Fibroblast of skin of scalp (primary cell): ENCODE measurements at regions not wholly inside any gene's neighbourhood (a gene's known extent, or its start where the extent isn't known, plus 50 kb on each side); places are given as distances from the start of the nearest gene placed in this dataset.

Source experiments
- DNase-seq: peaks from one replicate; pipeline ENCODE4 v3.0.0-alpha.2; 2013

DNA sequence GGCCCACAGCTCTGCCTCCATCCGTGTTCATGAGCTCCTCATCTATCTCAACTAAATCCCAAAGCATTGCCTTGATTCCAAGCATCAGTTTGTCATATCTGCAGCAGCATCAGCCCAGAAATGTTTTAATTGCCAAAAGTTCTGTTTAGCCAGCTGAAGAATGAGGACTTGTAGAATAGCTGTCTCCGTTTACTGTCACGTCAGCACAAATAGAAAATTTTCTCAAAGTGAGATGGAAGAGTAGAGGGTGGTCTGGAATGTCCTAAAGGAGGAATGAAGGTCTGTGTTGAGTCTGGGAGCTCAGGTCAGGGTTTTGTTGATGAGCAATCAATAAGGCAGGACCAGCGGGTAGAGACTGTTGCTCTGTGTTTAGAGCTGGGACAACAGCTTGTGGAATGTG, 134.9 kb upstream of the ISX start:
- no peak for DNase-seq

GRCh38 chr22:34934261-34934660, 131.7 kb upstream of the ISX start:
- DNase-seq = no peak

DNA sequence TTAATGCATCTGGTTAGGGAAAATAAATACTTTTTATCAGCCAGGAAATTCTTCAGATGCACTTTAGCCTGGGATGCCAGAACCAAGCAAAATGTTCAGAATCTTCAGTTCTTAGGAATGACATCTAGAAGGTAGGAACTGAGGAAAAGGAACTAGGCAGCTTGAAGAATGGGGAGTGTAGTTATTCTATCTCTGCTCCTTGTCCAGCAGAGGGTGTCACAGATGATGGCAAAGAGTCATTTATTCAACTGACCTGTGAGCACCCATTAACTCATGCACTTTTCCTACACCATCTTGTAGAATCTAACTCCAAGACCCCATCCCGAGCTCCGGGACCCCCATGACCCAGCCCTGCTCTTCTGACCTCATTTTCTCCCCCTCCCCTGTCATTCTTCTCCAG, 122.1 kb upstream of the ISX start:
- DNase-seq = no peak

DNA sequence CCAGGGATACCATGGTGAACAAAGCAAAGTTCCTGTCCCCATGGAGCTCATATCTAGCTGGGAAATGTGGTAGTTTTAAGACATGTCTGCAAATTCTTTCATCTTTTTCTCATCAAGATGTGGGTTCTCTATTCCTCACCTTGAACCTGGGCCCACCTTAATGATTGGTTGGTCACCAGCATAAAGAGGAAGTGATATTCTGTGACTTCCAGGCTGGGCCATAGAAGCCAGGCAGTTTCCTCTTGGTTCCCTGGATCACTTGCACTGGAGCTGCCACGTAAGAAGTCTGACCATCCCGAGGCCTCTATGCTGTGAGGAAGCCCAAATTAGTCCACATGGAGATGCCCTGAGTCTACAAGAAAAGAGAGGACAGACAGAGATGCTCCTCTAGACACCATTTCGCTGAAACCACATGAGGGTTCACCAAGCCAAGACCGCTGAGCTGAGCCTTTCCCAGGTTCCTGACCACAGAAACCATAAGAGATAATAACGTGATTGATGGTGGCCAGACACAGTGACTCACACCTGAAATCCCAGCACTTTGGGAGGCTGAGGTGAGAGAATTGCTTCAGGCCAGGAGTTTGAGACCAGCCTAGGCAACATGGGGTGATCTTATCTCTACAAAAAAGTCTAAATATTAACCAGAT, 119.5 kb upstream of the ISX start:
- DNase-seq = no peak

DNA sequence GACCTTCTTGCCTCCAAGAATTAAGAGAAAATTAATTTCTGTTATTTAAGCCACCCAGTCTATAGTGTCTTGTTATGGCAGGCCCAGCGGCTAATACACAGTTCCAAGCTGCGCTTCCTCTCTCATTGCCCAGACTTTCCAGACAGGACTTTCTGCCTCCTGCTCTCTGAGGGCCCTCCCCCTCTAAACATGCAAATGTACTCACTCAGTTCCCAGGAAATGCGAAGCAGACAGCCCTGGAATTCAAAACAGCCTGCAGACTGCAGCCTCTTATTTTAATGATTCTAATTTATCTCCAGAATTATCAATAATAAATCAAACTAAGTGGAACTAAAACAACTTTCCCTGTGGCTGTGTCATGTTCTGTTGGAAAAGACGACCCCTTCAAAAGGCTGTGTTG, 115.5 kb upstream of the ISX start:
- DNase-seq = no peak

- DNase-seq = no peak
Observed at GRCh38 chr22:34951212-34951611, 114.7 kb upstream of the ISX start.

GRCh38 chr22:34960005-34960404, 106.0 kb upstream of the ISX start:
- DNase-seq = no peak

DNA sequence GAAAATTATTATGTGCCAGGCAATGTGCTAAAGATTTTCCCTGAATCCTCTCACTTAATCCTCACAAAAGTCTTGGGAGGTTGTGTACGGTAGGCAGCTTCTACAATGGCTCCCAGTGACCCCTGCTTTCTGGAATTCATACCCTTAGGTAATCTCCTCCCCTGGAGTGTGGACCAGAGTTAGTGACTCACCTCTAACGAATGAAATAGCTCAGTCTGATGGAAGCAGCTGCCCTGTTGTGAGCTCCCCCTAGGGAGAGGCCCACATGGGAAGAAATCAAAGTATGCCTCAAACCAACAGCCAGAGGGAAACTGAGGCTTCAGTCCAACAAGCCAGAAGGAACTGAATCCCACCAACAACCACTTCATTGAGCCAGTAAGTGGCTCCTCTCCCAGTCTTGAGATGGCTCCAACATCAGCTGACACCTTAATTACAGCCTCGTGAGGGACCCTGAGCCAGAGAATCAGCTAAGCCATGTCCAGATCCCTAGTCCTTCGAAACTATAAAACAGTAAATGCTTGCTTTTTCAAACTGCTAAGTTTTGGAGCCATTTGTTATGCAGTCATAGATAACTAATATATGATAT, 98.9 kb upstream of the ISX start:
- peak; percentile 32 for DNase-seq

DNA sequence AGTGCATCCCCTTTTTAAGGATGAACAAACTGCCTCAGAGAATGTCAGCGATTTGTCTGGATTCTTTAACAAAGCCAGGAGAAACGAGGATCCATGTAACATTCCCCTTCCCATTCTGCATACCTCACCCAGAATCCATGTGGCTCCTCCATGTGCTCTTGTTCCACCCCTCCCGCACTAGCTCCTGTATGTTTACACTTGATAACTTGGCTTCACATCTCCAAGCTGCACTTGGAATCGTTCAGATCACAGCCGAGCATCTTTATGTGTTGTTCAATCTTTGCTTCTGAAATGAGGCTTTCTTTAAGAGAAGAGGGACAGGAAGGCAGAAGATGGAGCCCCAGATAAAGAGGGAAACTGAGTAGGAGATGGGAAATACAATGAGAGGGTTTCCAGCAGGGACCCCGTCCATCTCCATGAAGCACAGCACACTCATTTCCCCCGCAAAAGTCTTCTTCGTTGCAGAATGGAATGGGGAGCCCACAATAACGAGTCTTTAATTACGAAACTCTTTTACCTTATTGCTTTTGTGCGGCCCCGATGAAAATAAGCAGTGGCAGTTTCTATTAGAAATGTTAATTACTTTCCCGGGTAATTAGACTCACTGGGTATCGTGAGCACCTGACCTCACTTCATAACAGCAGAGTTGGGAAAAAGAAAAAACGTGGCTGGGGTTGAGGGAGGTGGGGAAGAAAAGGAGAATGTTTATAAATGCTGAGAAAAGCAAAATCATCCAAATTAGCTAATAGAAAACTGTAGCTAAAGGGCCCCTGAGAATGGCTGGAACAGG, 96.8 kb upstream of the ISX start:
- DNase-seq = no peak

- DNase-seq = no peak
Observed at GRCh38 chr22:34971456-34971855, 94.5 kb upstream of the ISX start.

DNA sequence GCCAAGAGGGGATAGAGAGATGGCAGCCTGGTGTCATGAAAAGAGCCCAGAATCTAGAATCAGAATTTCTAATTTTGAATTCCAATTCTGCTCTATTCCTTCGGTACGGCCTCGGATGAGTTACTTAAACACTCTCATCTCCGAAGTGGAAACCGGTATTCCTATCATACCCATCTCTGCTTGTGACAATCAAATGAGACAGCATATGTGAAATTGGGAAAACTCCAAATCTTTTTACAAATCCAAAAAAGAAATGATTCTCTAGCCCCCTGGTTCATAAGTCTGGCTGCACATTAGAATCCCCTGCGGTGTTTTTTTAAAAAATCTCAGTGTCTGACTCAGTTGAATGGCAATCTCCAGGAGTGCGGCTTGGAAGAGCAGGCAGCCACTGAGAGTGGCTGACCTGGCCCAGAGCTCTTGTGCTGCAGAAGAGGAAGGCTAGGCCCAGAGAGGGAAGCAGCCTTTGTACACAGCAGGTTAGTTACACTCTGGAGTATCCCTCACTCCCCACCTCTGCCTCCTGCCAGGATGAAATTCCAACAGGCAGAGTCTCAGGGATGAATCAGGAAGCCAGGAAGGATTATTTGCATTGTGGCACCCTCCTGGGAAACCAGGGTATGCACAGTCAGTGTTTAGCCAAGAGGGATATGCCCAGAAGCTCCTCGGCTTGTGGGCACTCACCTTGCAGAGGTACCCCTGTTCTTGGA, 93.6 kb upstream of the ISX start:
- no peak for DNase-seq

- DNase-seq = no peak
Observed at GRCh38 chr22:34973016-34973415, 92.9 kb upstream of the ISX start.

DNA sequence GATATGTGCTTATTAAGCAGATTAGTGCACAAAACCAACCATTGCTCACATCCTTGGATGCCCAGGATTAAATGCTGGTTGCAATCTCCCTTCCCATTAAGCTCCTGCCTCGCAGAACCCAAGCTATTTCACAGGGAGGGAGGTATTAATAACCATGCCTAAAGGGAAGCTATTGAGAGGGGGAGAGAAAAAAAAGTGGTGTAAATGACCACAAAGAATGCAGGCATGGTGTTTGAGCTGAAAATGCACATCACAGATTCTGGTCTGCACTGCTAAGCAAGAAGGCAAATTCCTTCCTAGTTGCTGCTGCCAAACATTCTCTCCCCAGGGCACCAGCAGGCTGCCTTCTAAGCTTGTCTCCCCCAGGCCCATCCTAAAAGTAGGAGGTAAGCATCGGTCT, 92.0 kb upstream of the ISX start:
- DNase-seq = peak; percentile 46

DNA sequence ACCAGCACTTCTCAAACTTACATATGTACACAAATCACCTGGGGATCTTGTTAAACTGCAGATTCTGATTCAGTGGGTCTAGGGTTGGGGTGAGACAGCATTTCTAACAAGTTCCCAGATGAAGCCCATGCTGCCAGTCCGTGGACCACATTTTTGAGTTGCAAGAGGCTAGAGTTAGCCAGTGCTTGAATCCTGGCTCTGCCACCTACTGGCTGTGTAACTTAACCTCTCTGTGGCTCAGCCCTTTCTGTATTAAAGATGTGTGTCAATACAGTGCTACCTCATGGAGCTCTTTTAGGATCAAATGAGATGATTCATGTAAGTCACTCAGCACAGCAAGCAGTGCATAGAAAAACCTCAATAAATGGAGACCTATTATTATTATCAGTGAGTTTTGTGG, 90.2 kb upstream of the ISX start:
- no peak for DNase-seq

GRCh38 chr22:34976474-34976873, 89.5 kb upstream of the ISX start:
- DNase-seq = no peak

- no peak for DNase-seq
Observed at GRCh38 chr22:34976886-34977285, 89.1 kb upstream of the ISX start.

DNA sequence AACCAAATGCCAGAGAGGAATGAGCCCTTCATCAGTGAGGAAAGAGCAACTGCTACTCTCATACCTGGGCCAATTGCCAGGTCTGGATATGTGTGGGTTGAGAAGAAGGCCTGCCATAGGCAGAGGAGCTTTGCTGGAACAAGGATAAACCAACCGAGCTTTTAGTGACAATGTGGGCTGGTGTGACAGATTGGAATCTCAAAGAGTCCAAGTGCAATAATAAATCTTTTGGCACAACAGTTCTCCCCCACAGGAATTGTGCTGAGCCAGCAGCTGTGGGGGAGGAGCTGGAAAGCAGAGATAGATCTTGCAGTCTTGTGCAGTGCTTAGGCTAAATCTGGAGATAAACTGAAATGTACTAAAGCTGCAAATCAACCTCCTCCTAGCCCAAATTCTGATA, 79.4 kb upstream of the ISX start:
- no peak for DNase-seq

- DNase-seq = no peak
Observed at GRCh38 chr22:34992672-34993071, 73.3 kb upstream of the ISX start.

DNA sequence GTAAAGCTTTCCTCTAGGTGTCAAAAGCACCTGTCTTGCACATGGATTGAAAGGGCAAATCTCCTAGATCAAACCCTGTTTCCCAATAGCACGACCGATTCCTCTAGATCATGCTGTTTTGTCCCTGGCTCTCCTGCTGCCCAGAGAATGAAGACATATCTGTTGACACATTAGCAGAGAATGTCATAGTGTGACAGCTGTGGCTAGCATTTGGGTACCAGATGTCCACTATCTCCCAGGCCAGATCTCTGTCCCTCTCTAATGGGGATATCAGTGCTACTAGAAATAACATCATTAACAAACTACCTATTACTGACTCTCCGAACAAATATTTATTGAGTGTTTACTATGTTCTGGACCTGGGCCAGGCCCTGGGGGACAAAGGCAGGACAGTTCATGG, 72.4 kb upstream of the ISX start:
- no peak for DNase-seq

GRCh38 chr22:34997633-34998299, 68.2 kb upstream of the ISX start:
- DNase-seq = no peak

- no peak for DNase-seq
Observed at GRCh38 chr22:34998921-34999320, 67.0 kb upstream of the ISX start.

GRCh38 chr22:35008213-35008612, 57.7 kb upstream of the ISX start:
- no peak for DNase-seq

DNA sequence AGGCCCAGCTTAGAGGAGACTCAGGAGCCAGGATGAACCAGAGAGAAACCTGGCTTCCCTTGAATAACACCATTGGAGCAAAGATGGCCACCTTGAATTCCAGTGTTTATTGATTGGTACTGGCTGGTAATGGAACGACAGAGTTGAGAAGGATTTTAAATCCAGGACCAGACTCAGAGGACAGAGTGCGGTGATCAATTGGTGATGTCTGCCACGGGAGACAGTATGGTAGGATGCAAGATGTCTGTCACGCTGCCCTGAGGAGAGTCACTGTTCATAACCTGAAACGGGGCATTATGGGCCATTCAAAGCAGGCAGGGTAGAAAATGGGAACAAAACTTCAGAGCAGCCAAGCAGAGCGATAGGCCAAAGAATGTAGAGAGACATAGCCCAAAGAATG, 55.4 kb upstream of the ISX start:
- no peak for DNase-seq
